SH-SY5Y (cell line): ENCODE measurements at regions not wholly inside any gene's neighbourhood (a gene's known extent, or its start where the extent isn't known, plus 50 kb on each side); places are given as distances from the start of the nearest gene placed in this dataset.

Experiments used
- GATA2 ChIP-seq: IDR thresholded peaks from 2 replicates; pipeline ENCODE4 v1.6.1; 2011; ENCODE audit warnings: mild to moderate bottlenecking, low read depth, low read length
- GATA3 ChIP-seq: IDR thresholded peaks from 2 replicates; pipeline ENCODE4 v1.6.1; 2011; ENCODE audit warnings: low read depth, mild to moderate bottlenecking, low read length, moderate library complexity

DNA sequence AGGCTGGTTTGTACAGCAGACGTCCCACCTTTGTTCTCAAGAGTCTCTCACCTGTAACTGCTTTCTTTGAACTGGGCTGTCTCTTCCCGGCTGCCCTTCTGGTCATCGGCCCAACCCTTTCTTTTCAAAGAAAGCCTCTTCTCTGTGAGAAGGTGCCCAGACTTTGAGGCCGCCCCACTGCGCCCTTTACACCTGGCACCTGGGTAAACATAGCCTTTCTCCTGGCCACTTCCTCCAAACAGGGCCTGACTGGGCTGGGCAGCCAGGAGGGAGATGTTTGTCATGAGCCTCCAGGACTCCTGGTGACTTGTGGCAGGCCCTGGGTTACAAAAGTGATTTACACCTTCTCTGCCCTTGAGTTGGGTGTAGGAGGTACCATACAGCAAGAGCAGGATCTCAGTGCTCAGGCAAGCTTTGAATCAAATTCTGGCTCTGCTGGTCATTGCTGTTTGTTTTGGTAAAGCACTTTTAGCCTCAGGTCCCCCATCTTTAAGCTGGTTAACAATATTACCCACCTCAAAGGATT, 127.2 kb upstream of the CXCL14 start:
- TF ChIP-seq GATA2 (no peak), GATA3 (no peak)
